ENCODE measurements at regions not wholly inside any gene's neighbourhood (a gene's known extent, or its start where the extent isn't known, plus 50 kb on each side); places are given as distances from the start of the nearest gene placed in this dataset.

DNA sequence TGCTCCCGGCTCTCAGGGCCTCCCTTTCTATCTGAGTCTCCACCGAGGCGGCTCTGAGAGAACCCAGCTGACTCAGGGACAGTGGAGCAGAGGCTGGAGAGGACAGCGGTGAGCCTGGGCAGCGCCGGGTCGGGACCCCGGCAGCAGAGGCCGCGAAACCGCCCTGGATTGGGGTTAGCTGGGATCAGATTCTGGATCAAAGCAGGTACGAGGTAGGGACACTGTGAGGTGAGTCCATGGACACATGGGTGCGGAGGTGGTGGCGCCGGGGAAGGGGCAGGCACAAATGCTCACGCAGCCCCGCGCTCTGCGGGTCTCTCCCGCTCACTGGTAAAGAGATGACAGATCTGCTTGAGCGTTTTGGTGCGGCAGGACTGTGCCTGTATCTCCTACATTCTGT is 146.4 kb upstream of the GGTLC1 start:
- no peak for DNase-seq (ENCODE audit: low spot score)
- TF ChIP-seq CTCF (IDR thresholded peaks at IDR 0.05; ENCODE audit: unreplicated experiment) = no peak
- H3K27ac Mint-ChIP-seq (ENCODE audit: unreplicated experiment) = no peak overlapping the region
- peaks cover 2% of the 10 kb centered on the region for H3K27me3 Mint-ChIP-seq (ENCODE audit: unreplicated experiment)
- H3K9me3 Mint-ChIP-seq (ENCODE audit: unreplicated experiment) = no peaks in the 10 kb centered on the region
- H3K4me1 Mint-ChIP-seq (ENCODE audit: unreplicated experiment) = no peaks in the 10 kb centered on the region
- no peaks in the 10 kb centered on the region for H3K36me3 Mint-ChIP-seq (ENCODE audit: low read depth, unreplicated experiment)
- no peak overlapping the region for H3K4me3 Mint-ChIP-seq (ENCODE audit: unreplicated experiment)

- H3K4me1 Mint-ChIP-seq (ENCODE audit: unreplicated experiment) = no peaks in the 10 kb centered on the region
- no peak for DNase-seq (ENCODE audit: low spot score)
- no peak overlapping the region for H3K4me3 Mint-ChIP-seq (ENCODE audit: unreplicated experiment)
- H3K27me3 Mint-ChIP-seq (ENCODE audit: unreplicated experiment) = peaks cover 2% of the 10 kb centered on the region
- no peaks in the 10 kb centered on the region for H3K36me3 Mint-ChIP-seq (ENCODE audit: low read depth, unreplicated experiment)
- no peaks in the 10 kb centered on the region for H3K9me3 Mint-ChIP-seq (ENCODE audit: unreplicated experiment)
- no peak for TF ChIP-seq CTCF (IDR thresholded peaks at IDR 0.05; ENCODE audit: unreplicated experiment)
- H3K27ac Mint-ChIP-seq (ENCODE audit: unreplicated experiment) = no peak overlapping the region
Observed at GRCh38 chr20:24134284-24134683, 145.7 kb upstream of the GGTLC1 start.

- no peak for DNase-seq (ENCODE audit: low spot score)
- H3K4me1 Mint-ChIP-seq (ENCODE audit: unreplicated experiment) = no peaks in the 10 kb centered on the region
- no peaks in the 10 kb centered on the region for H3K9me3 Mint-ChIP-seq (ENCODE audit: unreplicated experiment)
- no peaks in the 10 kb centered on the region for H3K36me3 Mint-ChIP-seq (ENCODE audit: low read depth, unreplicated experiment)
- TF ChIP-seq CTCF (IDR thresholded peaks at IDR 0.05; ENCODE audit: unreplicated experiment) = no peak
- H3K27me3 Mint-ChIP-seq (ENCODE audit: unreplicated experiment) = peaks cover 2% of the 10 kb centered on the region
- H3K4me3 Mint-ChIP-seq (ENCODE audit: unreplicated experiment) = no peak overlapping the region
- no peak overlapping the region for H3K27ac Mint-ChIP-seq (ENCODE audit: unreplicated experiment)
Observed at GRCh38 chr20:24132246-24132645, 143.7 kb upstream of the GGTLC1 start.

DNA sequence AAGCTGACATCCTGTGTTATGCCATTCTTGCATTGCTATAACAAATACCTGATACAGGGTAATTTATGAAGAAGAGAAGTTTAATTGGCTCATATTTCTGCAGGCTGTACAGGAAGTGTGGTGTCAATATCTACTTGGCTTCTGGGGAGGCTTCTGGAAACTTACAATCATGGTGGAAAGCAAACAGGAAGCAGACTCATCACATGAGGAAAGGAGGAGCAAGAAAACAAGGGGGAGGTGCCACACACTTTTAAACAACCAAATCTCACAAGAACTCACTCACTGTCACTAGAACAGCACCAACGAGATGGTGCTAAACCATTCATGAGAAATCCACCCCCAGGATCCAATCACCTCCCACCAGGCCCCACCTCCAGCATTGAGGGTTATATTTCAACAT is 143.1 kb upstream of the GGTLC1 start:
- no peak overlapping the region for H3K4me3 Mint-ChIP-seq (ENCODE audit: unreplicated experiment)
- H3K9me3 Mint-ChIP-seq (ENCODE audit: unreplicated experiment) = no peaks in the 10 kb centered on the region
- no peak overlapping the region for H3K27ac Mint-ChIP-seq (ENCODE audit: unreplicated experiment)
- H3K4me1 Mint-ChIP-seq (ENCODE audit: unreplicated experiment) = no peaks in the 10 kb centered on the region
- DNase-seq (ENCODE audit: low spot score) = no peak
- H3K36me3 Mint-ChIP-seq (ENCODE audit: low read depth, unreplicated experiment) = no peaks in the 10 kb centered on the region
- peaks cover 2% of the 10 kb centered on the region for H3K27me3 Mint-ChIP-seq (ENCODE audit: unreplicated experiment)
- no peak for TF ChIP-seq CTCF (IDR thresholded peaks at IDR 0.05; ENCODE audit: unreplicated experiment)

DNA sequence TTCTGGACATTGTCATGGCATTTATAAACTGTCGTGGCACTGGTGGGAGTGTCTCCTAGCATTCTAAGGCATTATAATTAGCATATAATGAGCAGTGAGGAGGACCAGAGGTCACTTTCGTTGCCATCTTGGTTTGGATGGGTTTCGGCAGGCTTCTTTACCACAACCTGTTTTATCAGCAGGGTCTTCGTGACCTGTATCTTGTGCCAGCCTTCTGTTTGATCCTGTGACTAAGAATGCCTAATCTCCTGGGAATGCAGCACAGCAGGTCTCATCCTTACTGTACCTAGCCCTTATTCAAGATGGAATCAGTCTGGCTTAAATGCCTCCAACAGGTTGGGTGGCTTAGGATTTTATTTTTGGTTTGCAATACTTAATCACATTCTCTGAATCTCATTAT is 142.7 kb upstream of the GGTLC1 start:
- peaks cover 2% of the 10 kb centered on the region for H3K27me3 Mint-ChIP-seq (ENCODE audit: unreplicated experiment)
- H3K4me1 Mint-ChIP-seq (ENCODE audit: unreplicated experiment) = no peaks in the 10 kb centered on the region
- DNase-seq (ENCODE audit: low spot score) = no peak
- H3K4me3 Mint-ChIP-seq (ENCODE audit: unreplicated experiment) = no peak overlapping the region
- no peak overlapping the region for H3K27ac Mint-ChIP-seq (ENCODE audit: unreplicated experiment)
- H3K9me3 Mint-ChIP-seq (ENCODE audit: unreplicated experiment) = no peaks in the 10 kb centered on the region
- no peak for TF ChIP-seq CTCF (IDR thresholded peaks at IDR 0.05; ENCODE audit: unreplicated experiment)
- H3K36me3 Mint-ChIP-seq (ENCODE audit: low read depth, unreplicated experiment) = no peaks in the 10 kb centered on the region
